Uterus (tissue), 2 donors: ENCODE measurements at regions not wholly inside any gene's neighbourhood (a gene's known extent, or its start where the extent isn't known, plus 50 kb on each side); places are given as distances from the start of the nearest gene placed in this dataset.

ENCODE experiments used
- POLR2A ChIP-seq, 2 donors: fragments of 450-650 bp; IDR thresholded peaks; one replicate each; pipeline ENCODE4 v1.6.1; 2016; ENCODE audit warnings: antibody characterized with exemption in 2 of 2, mild to moderate bottlenecking in 1 of 2, moderate library complexity in 1 of 2
- TF ChIP-seq, protein P1 (sequence below), 4 experiments: fragments of 200-600 bp in 2 of 4; fragments of 450-650 bp in 2 of 4; sonication (generic) in 2 of 4; IDR thresholded peaks; one replicate each; pipeline ENCODE4 v1.5.1; 2016 to 2019; ENCODE audit warnings: antibody characterized with exemption in 4 of 4, mild to moderate bottlenecking in 2 of 4, moderate library complexity in 1 of 4

DNA sequence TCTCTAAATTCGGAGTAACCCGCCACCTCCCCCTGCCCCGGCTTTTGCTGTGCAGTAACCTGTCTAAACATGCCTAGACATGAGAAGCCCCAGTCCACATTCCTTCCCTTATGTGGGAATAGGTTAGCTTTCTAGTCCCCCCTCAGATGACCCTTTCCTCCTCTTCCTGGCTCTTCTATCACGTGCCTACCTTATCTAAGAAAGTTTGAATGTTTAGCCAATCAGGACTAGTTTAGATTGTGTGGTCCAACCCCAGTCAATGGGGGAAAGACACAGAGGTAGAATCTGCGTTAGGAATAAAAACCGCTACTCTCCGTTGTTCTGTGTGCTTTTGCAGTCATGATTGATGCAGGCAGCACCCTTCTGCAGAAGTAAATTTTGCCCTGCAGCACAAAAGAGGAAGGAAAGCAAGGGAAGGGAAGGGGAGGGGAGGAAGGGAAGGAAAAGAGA, 69.0 kb upstream of the CD93 start:
- TF ChIP-seq, protein P1, sequence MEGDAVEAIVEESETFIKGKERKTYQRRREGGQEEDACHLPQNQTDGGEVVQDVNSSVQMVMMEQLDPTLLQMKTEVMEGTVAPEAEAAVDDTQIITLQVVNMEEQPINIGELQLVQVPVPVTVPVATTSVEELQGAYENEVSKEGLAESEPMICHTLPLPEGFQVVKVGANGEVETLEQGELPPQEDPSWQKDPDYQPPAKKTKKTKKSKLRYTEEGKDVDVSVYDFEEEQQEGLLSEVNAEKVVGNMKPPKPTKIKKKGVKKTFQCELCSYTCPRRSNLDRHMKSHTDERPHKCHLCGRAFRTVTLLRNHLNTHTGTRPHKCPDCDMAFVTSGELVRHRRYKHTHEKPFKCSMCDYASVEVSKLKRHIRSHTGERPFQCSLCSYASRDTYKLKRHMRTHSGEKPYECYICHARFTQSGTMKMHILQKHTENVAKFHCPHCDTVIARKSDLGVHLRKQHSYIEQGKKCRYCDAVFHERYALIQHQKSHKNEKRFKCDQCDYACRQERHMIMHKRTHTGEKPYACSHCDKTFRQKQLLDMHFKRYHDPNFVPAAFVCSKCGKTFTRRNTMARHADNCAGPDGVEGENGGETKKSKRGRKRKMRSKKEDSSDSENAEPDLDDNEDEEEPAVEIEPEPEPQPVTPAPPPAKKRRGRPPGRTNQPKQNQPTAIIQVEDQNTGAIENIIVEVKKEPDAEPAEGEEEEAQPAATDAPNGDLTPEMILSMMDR (IDR thresholded peaks at IDR 0.05) = no peak
- TF ChIP-seq POLR2A (IDR thresholded peaks at IDR 0.05) = no peak
